ENCODE measurements at regions not wholly inside any gene's neighbourhood (a gene's known extent, or its start where the extent isn't known, plus 50 kb on each side); places are given as distances from the start of the nearest gene placed in this dataset.

GRCh38 chr1:115204513-115204912, 115.2 kb upstream of the TSPAN2 start:
- TF ChIP-seq POLR2AphosphoS5 (IDR thresholded peaks at IDR 0.05), result no peak
- no peak for TF ChIP-seq CTCF (IDR thresholded peaks at IDR 0.05)
- TF ChIP-seq POLR2A (IDR thresholded peaks at IDR 0.05), result no peak
- TF ChIP-seq EP300 (IDR thresholded peaks at IDR 0.05), result no peak

Measured in sigmoid colon (tissue), 4 donors.